OCI-LY7 (cell line): ENCODE measurements at regions not wholly inside any gene's neighbourhood (a gene's known extent, or its start where the extent isn't known, plus 50 kb on each side); places are given as distances from the start of the nearest gene placed in this dataset.

Experiments used
- BruUV-seq: library from RNA; stranded (reverse); fragments of 400-500 nt; replicated peaks from 2 replicates; lab custom pipeline; 2021; lab: Mats Ljungman, UMichigan
- CTCF ChIA-PET: fragments of 300-600 bp; sonication (Branson Sonifier 250); formaldehyde crosslinking; loops from one replicate; lab custom pipeline; 2022; ENCODE audit warnings: antibody characterized with exemption; ENCODE audit not compliant: unreplicated experiment; lab: Charles Lee
- POLR2A ChIA-PET: fragments of 300-600 bp; sonication (Branson Sonifier 250); formaldehyde crosslinking; loops from one replicate; lab custom pipeline; 2022; ENCODE audit warnings: antibody characterized with exemption; lab: Charles Lee
- DNase-seq: peaks from one replicate; pipeline ENCODE4 v3.0.0-alpha.2; 2015; ENCODE audit warnings: low spot score
- H2AFZ ChIP-seq: fragments of 200-600 bp; sonication (generic), shearing (Covaris generic); 2 replicates; pipeline ENCODE4 v1.6.1; 2014; ENCODE audit warnings: mild to moderate bottlenecking, antibody characterized with exemption, low read length, moderate library complexity
- H3K27ac ChIP-seq: fragments of 200-600 bp; sonication (generic); 2 replicates; pipeline ENCODE4 v1.5.1; 2014; ENCODE audit warnings: mixed run types, low read depth, mild to moderate bottlenecking, moderate library complexity, low read length, inconsistent platforms; ENCODE audit not compliant: poor library complexity, severe bottlenecking
- H3K36me3 ChIP-seq: fragments of 200-600 bp; sonication (generic); 2 replicates; pipeline ENCODE4 v1.6.1; 2014; ENCODE audit warnings: mild to moderate bottlenecking, antibody characterized with exemption, low read length, moderate library complexity, mixed read lengths; ENCODE audit not compliant: insufficient read depth
- H3K4me1 ChIP-seq: fragments of 200-600 bp; sonication (generic); 2 replicates; pipeline ENCODE4 v1.5.1; 2014; ENCODE audit warnings: mild to moderate bottlenecking, low read length; ENCODE audit not compliant: insufficient read depth, poor library complexity, severe bottlenecking
- H3K4me2 ChIP-seq: fragments of 200-600 bp; sonication (generic); 2 replicates; pipeline ENCODE4 v1.6.1; 2014; ENCODE audit warnings: mild to moderate bottlenecking, low read length
- H3K4me3 ChIP-seq: fragments of 200-600 bp; sonication (generic); 2 replicates; pipeline ENCODE4 v1.5.1; 2014; ENCODE audit warnings: mild to moderate bottlenecking, low read depth, low read length; ENCODE audit not compliant: poor library complexity, severe bottlenecking
- H3K79me2 ChIP-seq: fragments of 200-600 bp; sonication (generic); 2 replicates; pipeline ENCODE4 v1.6.1; 2016; ENCODE audit warnings: low read depth, mild to moderate bottlenecking, low read length, moderate library complexity, mixed read lengths; ENCODE audit not compliant: insufficient read depth
- H3K9me2 ChIP-seq: fragments of 200-600 bp; sonication (generic); 2 replicates; pipeline ENCODE4 v1.6.1; 2016; ENCODE audit warnings: mild to moderate bottlenecking, low read length, mixed read lengths; ENCODE audit not compliant: insufficient read depth
- H3K9me3 ChIP-seq: fragments of 200-600 bp; sonication (generic); 2 replicates; pipeline ENCODE4 v1.6.1; 2014; ENCODE audit warnings: mild to moderate bottlenecking, mixed run types, low read length, mixed read lengths
- H4K20me1 ChIP-seq: fragments of 200-600 bp; sonication (generic); 2 replicates; pipeline ENCODE4 v1.6.1; 2014; ENCODE audit warnings: mild to moderate bottlenecking, antibody characterized with exemption, low read length, moderate library complexity, mixed read lengths; ENCODE audit not compliant: insufficient read depth
- CTCF ChIP-seq: fragments of 200-600 bp; sonication (generic); conservative IDR thresholded peaks from 2 replicates; pipeline ENCODE4 v1.5.1; 2014; ENCODE audit warnings: mild to moderate bottlenecking, antibody characterized with exemption, low read length, moderate library complexity, mixed read lengths
- EZH2phosphoT487 ChIP-seq: fragments of 200-600 bp; sonication (generic); IDR thresholded peaks from 2 replicates; pipeline ENCODE4 v1.6.1; 2018; ENCODE audit warnings: low read depth, borderline replicate concordance, mild to moderate bottlenecking, mixed run types, antibody characterized with exemption, low read length, moderate library complexity, mixed read lengths
- intact Hi-C: fragments of 100-400 bp; cut with micrococcal nuclease; formaldehyde crosslinking; loops from one replicate; pipeline ENCODE4 v1.10.0; 2022; ENCODE audit not compliant: unreplicated experiment

GRCh38 chr14:106436310-106436905 lies 910.0 kb downstream of the TMEM121 start:
- Histone ChIP-seq H3K79me2 (no peaks in the 10 kb centered on the region), H3K4me1 (no peaks in the 10 kb centered on the region), H3K4me2 (no peak overlapping the region), H3K9me2 (no peaks in the 10 kb centered on the region), H2AFZ (no peak overlapping the region), H4K20me1 (no peaks in the 10 kb centered on the region), H3K9me3 (no peaks in the 10 kb centered on the region), H3K36me3 (no peaks in the 10 kb centered on the region), H3K27ac (no peak overlapping the region), H3K4me3 (no peak overlapping the region)
- POLR2A ChIA-PET = no interaction called here
- CTCF ChIA-PET = interaction anchor here (1.6 kb wide), 1 partner anchor 12 kb away, joined by 4 read pairs; no protein-coding TSS in a partner anchor
- no TSS peak for BruUV-seq
- no peak for TF ChIP-seq EZH2phosphoT487
- TF ChIP-seq CTCF = peak; percentile 65
- intact Hi-C loops = no loop called here
- peak; percentile 42 for DNase-seq

GRCh38 chr14:106442857-106443256 lies 916.5 kb downstream of the TMEM121 start:
- intact Hi-C loops = no loop called here
- Histone ChIP-seq H4K20me1 (no peaks in the 10 kb centered on the region), H2AFZ (no peak overlapping the region), H3K27ac (no peak overlapping the region), H3K79me2 (no peaks in the 10 kb centered on the region), H3K4me1 (no peaks in the 10 kb centered on the region), H3K9me3 (no peaks in the 10 kb centered on the region), H3K36me3 (no peaks in the 10 kb centered on the region), H3K4me3 (no peak overlapping the region), H3K4me2 (no peak overlapping the region), H3K9me2 (no peaks in the 10 kb centered on the region)
- TF ChIP-seq CTCF (peak; percentile 64), EZH2phosphoT487 (no peak)
- CTCF ChIA-PET = no interaction called here
- DNase-seq = peak; percentile 39
- POLR2A ChIA-PET = no interaction called here
- no TSS peak for BruUV-seq

- no peak for DNase-seq
- no peaks in the 10 kb centered on the region for H3K9me3 ChIP-seq
- ChIA-PET POLR2A (no interaction called here), CTCF (no interaction called here)
- H3K79me2 ChIP-seq = no peaks in the 10 kb centered on the region
- H3K4me3 ChIP-seq = no peak overlapping the region
- intact Hi-C loops = no loop called here
- H3K9me2 ChIP-seq = no peaks in the 10 kb centered on the region
- no peak overlapping the region for H3K4me2 ChIP-seq
- no peak overlapping the region for H3K27ac ChIP-seq
- no peaks in the 10 kb centered on the region for H3K4me1 ChIP-seq
- no peaks in the 10 kb centered on the region for H4K20me1 ChIP-seq
- no TSS peak for BruUV-seq
- H3K36me3 ChIP-seq = no peaks in the 10 kb centered on the region
- TF ChIP-seq CTCF (no peak), EZH2phosphoT487 (no peak)
- H2AFZ ChIP-seq = no peak overlapping the region
These were observed 928.6 kb downstream of the TMEM121 start for GRCh38 chr14:106455026-106455425.
